Smooth muscle cell of the brain vasculature (primary cell): ENCODE measurements at regions not wholly inside any gene's neighbourhood (a gene's known extent, or its start where the extent isn't known, plus 50 kb on each side); places are given as distances from the start of the nearest gene placed in this dataset.
A peak's percentile ranks its signal among the peaks of the same experiment; 100 is the strongest.

ENCODE experiments used
- DNase-seq: peaks from one replicate; pipeline ENCODE4 v3.0.0-alpha.2; 2012; ENCODE audit warnings: low read depth, low spot score

- DNase-seq, result no peak
Observed at GRCh38 chr18:54100920-54101470, 123.5 kb downstream of the MBD2 start.

GRCh38 chr18:54100466-54100865 is 124.0 kb downstream of the MBD2 start:
- DNase-seq, result no peak

- DNase-seq, result no peak
Observed at GRCh38 chr18:54094474-54094873, 130.0 kb downstream of the MBD2 start.

GRCh38 chr18:54090856-54091255 is 133.6 kb downstream of the MBD2 start:
- DNase-seq, result no peak

- no peak for DNase-seq
Observed at GRCh38 chr18:54089749-54090459, 134.6 kb downstream of the MBD2 start.

- DNase-seq, result no peak
Observed at GRCh38 chr18:54086863-54087262, 137.6 kb downstream of the MBD2 start.

- no peak for DNase-seq
Observed at GRCh38 chr18:54086046-54086802, 138.2 kb downstream of the MBD2 start.

GRCh38 chr18:54080858-54081257 is 143.6 kb downstream of the MBD2 start:
- no peak for DNase-seq

GRCh38 chr18:54076166-54076565 is 148.3 kb downstream of the MBD2 start:
- no peak for DNase-seq

- no peak for DNase-seq
Observed at GRCh38 chr18:54075689-54076088, 148.8 kb downstream of the MBD2 start.

GRCh38 chr18:54069729-54070128 is 154.7 kb downstream of the MBD2 start:
- DNase-seq, result no peak

GRCh38 chr18:54060343-54061005 is 164.0 kb downstream of the MBD2 start:
- no peak for DNase-seq

- no peak for DNase-seq
Observed at GRCh38 chr18:54052732-54053429, 171.6 kb downstream of the MBD2 start.

GRCh38 chr18:54052259-54052658 is 172.2 kb downstream of the MBD2 start:
- no peak for DNase-seq

GRCh38 chr18:54043484-54044251 is 180.8 kb downstream of the MBD2 start:
- DNase-seq, result no peak

GRCh38 chr18:54035927-54036326 is 188.5 kb downstream of the MBD2 start:
- no peak for DNase-seq

- DNase-seq, result no peak
Observed at GRCh38 chr18:54033052-54033451, 191.4 kb downstream of the MBD2 start.

GRCh38 chr18:54032412-54032811 is 192.1 kb downstream of the MBD2 start:
- no peak for DNase-seq

- no peak for DNase-seq
Observed at GRCh38 chr18:54031243-54031642, 193.2 kb downstream of the MBD2 start.

GRCh38 chr18:54030434-54030833 is 194.0 kb downstream of the MBD2 start:
- no peak for DNase-seq

GRCh38 chr18:54023471-54023870 is 201.0 kb downstream of the MBD2 start:
- DNase-seq, result peak; percentile 12
